ENCODE measurements at regions not wholly inside any gene's neighbourhood (a gene's known extent, or its start where the extent isn't known, plus 50 kb on each side); places are given as distances from the start of the nearest gene placed in this dataset.

- TF ChIP-seq, protein P1, sequence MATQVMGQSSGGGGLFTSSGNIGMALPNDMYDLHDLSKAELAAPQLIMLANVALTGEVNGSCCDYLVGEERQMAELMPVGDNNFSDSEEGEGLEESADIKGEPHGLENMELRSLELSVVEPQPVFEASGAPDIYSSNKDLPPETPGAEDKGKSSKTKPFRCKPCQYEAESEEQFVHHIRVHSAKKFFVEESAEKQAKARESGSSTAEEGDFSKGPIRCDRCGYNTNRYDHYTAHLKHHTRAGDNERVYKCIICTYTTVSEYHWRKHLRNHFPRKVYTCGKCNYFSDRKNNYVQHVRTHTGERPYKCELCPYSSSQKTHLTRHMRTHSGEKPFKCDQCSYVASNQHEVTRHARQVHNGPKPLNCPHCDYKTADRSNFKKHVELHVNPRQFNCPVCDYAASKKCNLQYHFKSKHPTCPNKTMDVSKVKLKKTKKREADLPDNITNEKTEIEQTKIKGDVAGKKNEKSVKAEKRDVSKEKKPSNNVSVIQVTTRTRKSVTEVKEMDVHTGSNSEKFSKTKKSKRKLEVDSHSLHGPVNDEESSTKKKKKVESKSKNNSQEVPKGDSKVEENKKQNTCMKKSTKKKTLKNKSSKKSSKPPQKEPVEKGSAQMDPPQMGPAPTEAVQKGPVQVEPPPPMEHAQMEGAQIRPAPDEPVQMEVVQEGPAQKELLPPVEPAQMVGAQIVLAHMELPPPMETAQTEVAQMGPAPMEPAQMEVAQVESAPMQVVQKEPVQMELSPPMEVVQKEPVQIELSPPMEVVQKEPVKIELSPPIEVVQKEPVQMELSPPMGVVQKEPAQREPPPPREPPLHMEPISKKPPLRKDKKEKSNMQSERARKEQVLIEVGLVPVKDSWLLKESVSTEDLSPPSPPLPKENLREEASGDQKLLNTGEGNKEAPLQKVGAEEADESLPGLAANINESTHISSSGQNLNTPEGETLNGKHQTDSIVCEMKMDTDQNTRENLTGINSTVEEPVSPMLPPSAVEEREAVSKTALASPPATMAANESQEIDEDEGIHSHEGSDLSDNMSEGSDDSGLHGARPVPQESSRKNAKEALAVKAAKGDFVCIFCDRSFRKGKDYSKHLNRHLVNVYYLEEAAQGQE (IDR thresholded peaks at IDR 0.05), result no peak
- TF ChIP-seq RFX5 (IDR thresholded peaks at IDR 0.05) (no peak), JUNB (IDR thresholded peaks at IDR 0.05) (no peak), ZFP36 (IDR thresholded peaks at IDR 0.05; ENCODE audit: borderline replicate concordance, partially characterized antibody) (no peak), EP300 (IDR thresholded peaks at IDR 0.05) (no peak), NPAS2 (CRISPR knock-in tag; IDR thresholded peaks at IDR 0.05; ENCODE audit: borderline replicate concordance) (no peak), ELK1 (IDR thresholded peaks at IDR 0.05; ENCODE audit: low read depth, low read length) (no peak), RCOR1 (IDR thresholded peaks at IDR 0.05; ENCODE audit: low read depth, low read length) (no peak)
- TF ChIP-seq, protein P2, sequence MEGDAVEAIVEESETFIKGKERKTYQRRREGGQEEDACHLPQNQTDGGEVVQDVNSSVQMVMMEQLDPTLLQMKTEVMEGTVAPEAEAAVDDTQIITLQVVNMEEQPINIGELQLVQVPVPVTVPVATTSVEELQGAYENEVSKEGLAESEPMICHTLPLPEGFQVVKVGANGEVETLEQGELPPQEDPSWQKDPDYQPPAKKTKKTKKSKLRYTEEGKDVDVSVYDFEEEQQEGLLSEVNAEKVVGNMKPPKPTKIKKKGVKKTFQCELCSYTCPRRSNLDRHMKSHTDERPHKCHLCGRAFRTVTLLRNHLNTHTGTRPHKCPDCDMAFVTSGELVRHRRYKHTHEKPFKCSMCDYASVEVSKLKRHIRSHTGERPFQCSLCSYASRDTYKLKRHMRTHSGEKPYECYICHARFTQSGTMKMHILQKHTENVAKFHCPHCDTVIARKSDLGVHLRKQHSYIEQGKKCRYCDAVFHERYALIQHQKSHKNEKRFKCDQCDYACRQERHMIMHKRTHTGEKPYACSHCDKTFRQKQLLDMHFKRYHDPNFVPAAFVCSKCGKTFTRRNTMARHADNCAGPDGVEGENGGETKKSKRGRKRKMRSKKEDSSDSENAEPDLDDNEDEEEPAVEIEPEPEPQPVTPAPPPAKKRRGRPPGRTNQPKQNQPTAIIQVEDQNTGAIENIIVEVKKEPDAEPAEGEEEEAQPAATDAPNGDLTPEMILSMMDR (IDR thresholded peaks at IDR 0.05), result no peak
These were observed 231.5 kb upstream of the SETMAR start for GRCh38 chr3:4071481-4072184.

Data from A549 (cell line).